ENCODE measurements at regions not wholly inside any gene's neighbourhood (a gene's known extent, or its start where the extent isn't known, plus 50 kb on each side); places are given as distances from the start of the nearest gene placed in this dataset.

- DNase-seq (ENCODE audit: insufficient read length, low spot score) (no peak), FAIRE-seq (no peak)
- no peak for TF ChIP-seq CTCF (IDR thresholded peaks at IDR 0.05; ENCODE audit: insufficient read depth, missing control alignments)
These were observed 195.1 kb upstream of the PSMD7 start for GRCh38 chr16:74101379-74102137.

GRCh38 chr16:74100395-74101326 lies 196.0 kb upstream of the PSMD7 start:
- FAIRE-seq (no peak), DNase-seq (ENCODE audit: insufficient read length, low spot score) (no peak)
- no peak for TF ChIP-seq CTCF (IDR thresholded peaks at IDR 0.05; ENCODE audit: insufficient read depth, missing control alignments)

- DNase-seq (ENCODE audit: insufficient read length, low spot score), result no peak
- FAIRE-seq, result no peak
- no peak for TF ChIP-seq CTCF (IDR thresholded peaks at IDR 0.05; ENCODE audit: insufficient read depth, missing control alignments)
These were observed 197.1 kb upstream of the PSMD7 start for GRCh38 chr16:74099530-74099929.

GRCh38 chr16:74094962-74095361 lies 201.7 kb upstream of the PSMD7 start:
- no peak for TF ChIP-seq CTCF (IDR thresholded peaks at IDR 0.05; ENCODE audit: insufficient read depth, missing control alignments)
- FAIRE-seq (no peak), DNase-seq (ENCODE audit: insufficient read length, low spot score) (no peak)

GRCh38 chr16:74094514-74094913 lies 202.1 kb upstream of the PSMD7 start:
- no peak for DNase-seq (ENCODE audit: insufficient read length, low spot score)
- no peak for FAIRE-seq
- TF ChIP-seq CTCF (IDR thresholded peaks at IDR 0.05; ENCODE audit: insufficient read depth, missing control alignments), result no peak

- no peak for TF ChIP-seq CTCF (IDR thresholded peaks at IDR 0.05; ENCODE audit: insufficient read depth, missing control alignments)
- DNase-seq (ENCODE audit: insufficient read length, low spot score) (no peak), FAIRE-seq (no peak)
These were observed 204.3 kb upstream of the PSMD7 start for GRCh38 chr16:74092336-74092735.
